ENCODE measurements at regions not wholly inside any gene's neighbourhood (a gene's known extent, or its start where the extent isn't known, plus 50 kb on each side); places are given as distances from the start of the nearest gene placed in this dataset.

- CTCF ChIA-PET, result interaction anchor here (0.5 to 1.3 kb wide), 3 partner anchors 10 to 70 kb away, joined by 3 to 4 read pairs (median 3); no protein-coding TSS in a partner anchor
Observed at GRCh38 chr6:11374036-11375010, 141.9 kb upstream of the NEDD9 start.

More at GRCh38 chr6:11374036-11375010, 141.9 kb upstream of the NEDD9 start:
- H3K36me3 ChIP-seq (replicated peaks in 1 of 2; ENCODE audit: control insufficient read depth in 1 of 2, insufficient read depth in 2 of 2, low read length in 1 of 2), result no peaks in the 10 kb centered on the region
- DNase-seq, result no peak
- H3K79me2 ChIP-seq (ENCODE audit: insufficient read depth), result no peaks in the 10 kb centered on the region
- POLR2A ChIA-PET, result no interaction called here
- no peak overlapping the region for H3K4me2 ChIP-seq
- H4K20me1 ChIP-seq (ENCODE audit: insufficient read depth), result no peaks in the 10 kb centered on the region
- no peak overlapping the region for H3K9ac ChIP-seq
- no peak overlapping the region for H3K27ac ChIP-seq (ENCODE audit: low read depth in 2 of 2, low read length in 1 of 2)
- TF ChIP-seq ELF1 (IDR thresholded peaks at IDR 0.05) (no peak), NFIC (IDR thresholded peaks at IDR 0.05; ENCODE audit: borderline replicate concordance) (no peak), REST (IDR thresholded peaks at IDR 0.05; ENCODE audit: low read depth, low read length) (no peak), USF1 (IDR thresholded peaks at IDR 0.05; ENCODE audit: borderline replicate concordance, low read depth) (no peak), CTCF (IDR thresholded peaks at IDR 0.05) (no peak), PBX3 (IDR thresholded peaks at IDR 0.05) (no peak), FOSL2 (IDR thresholded peaks at IDR 0.05; ENCODE audit: borderline replicate concordance, low read depth) (no peak), ZBTB33 (IDR thresholded peaks at IDR 0.05; ENCODE audit: borderline replicate concordance, low read depth) (no peak), MEF2A (IDR thresholded peaks at IDR 0.05; ENCODE audit: borderline replicate concordance, low read depth) (no peak), TEAD4 (IDR thresholded peaks at IDR 0.05; ENCODE audit: borderline replicate concordance, insufficient read depth) (no peak), USF2 (IDR thresholded peaks at IDR 0.05; ENCODE audit: borderline replicate concordance, low read depth, low read length) (no peak), FOXM1 (IDR thresholded peaks at IDR 0.05; ENCODE audit: low read depth) (no peak), POLR2AphosphoS5 (IDR thresholded peaks at IDR 0.05; ENCODE audit: low read depth, low read length) (no peak), TCF12 (IDR thresholded peaks at IDR 0.05) (no peak), EZH2phosphoT487 (IDR thresholded peaks at IDR 0.05; ENCODE audit: borderline replicate concordance, low read depth) (no peak), TAF1 (IDR thresholded peaks at IDR 0.05; ENCODE audit: borderline replicate concordance, low read depth, low read length) (no peak), GATA2 (CRISPR knock-in tag; IDR thresholded peaks at IDR 0.05) (no peak), RXRA (IDR thresholded peaks at IDR 0.05; ENCODE audit: borderline replicate concordance, low read depth) (no peak)
- H3K9me3 ChIP-seq, result no peaks in the 10 kb centered on the region
- no peaks in the 10 kb centered on the region for H3F3A ChIP-seq (replicated peaks; ENCODE audit: insufficient read depth)
- H3K27me3 ChIP-seq (ENCODE audit: insufficient read depth), result no peaks in the 10 kb centered on the region
- H2AFZ ChIP-seq (ENCODE audit: low read depth), result no peak overlapping the region
- H3K4me1 ChIP-seq (ENCODE audit: control insufficient read depth in 1 of 2, insufficient read depth in 2 of 2, low read depth in 1 of 2, low read length in 1 of 2), result peaks cover 0 to 2% of the 10 kb centered on the region in 2 experiments; a peak in 1 of 4 replicates
- no peak overlapping the region for H3K4me3 ChIP-seq (ENCODE audit: low read depth in 2 of 2, low read length in 1 of 2)
- 81% methylated on average over 4 of the region's 4 CpGs for WGBS (ENCODE audit: low lambda C conversion rate)
- H3K9me2 ChIP-seq, result no peaks in the 10 kb centered on the region
